ENCODE measurements at regions not wholly inside any gene's neighbourhood (a gene's known extent, or its start where the extent isn't known, plus 50 kb on each side); places are given as distances from the start of the nearest gene placed in this dataset.

GRCh38 chr22:49090061-49090852, 737.4 kb downstream of the BRD1 start:
- Histone ChIP-seq H3K79me1 (ENCODE audit: low read depth in 1 of 2, low read length in 2 of 2) (no peaks in the 10 kb centered on the region), H4K91ac (ENCODE audit: insufficient read depth, low read depth, low read length) (no peak overlapping the region), H3K27me3 (ENCODE audit: control insufficient read depth, insufficient read depth, low read length) (no peaks in the 10 kb centered on the region), H3K14ac (replicated peaks; ENCODE audit: low read depth, low read length) (no peak overlapping the region), H2AK5ac (ENCODE audit: low read depth, low read length) (no peak overlapping the region), H2BK15ac (ENCODE audit: low read depth, low read length) (no peak overlapping the region), H3K4me1 (ENCODE audit: control insufficient read depth, insufficient read depth, low read length) (no peaks in the 10 kb centered on the region), H3K23ac (ENCODE audit: low read depth, low read length) (no peak overlapping the region), H4K5ac (ENCODE audit: low read depth, low read length) (no peak overlapping the region), H3K9me3 (ENCODE audit: control insufficient read depth, insufficient read depth, low read length) (peaks cover 57% of the 10 kb centered on the region), H3K9ac (ENCODE audit: low read depth, low read length) (no peak overlapping the region), H2AFZ (replicated peaks; ENCODE audit: low read length, poor library complexity) (no peak overlapping the region), H3K18ac (ENCODE audit: low read depth, low read length) (no peak overlapping the region), H2BK120ac (ENCODE audit: low read depth, low read length) (no peak overlapping the region), H3K4me3 (ENCODE audit: insufficient read depth, low read depth, low read length) (no peak overlapping the region), H4K20me1 (ENCODE audit: insufficient read depth, low read length) (no peaks in the 10 kb centered on the region), H3K27ac (ENCODE audit: insufficient read depth, low read length) (no peak overlapping the region), H2BK5ac (ENCODE audit: low read depth, low read length, poor library complexity, severe bottlenecking) (no peak overlapping the region), H4K8ac (ENCODE audit: low read depth in 2 of 2, low read length in 2 of 2) (no peak overlapping the region), H3K36me3 (ENCODE audit: control insufficient read depth, insufficient read depth, low read length) (no peaks in the 10 kb centered on the region), H3K9me1 (ENCODE audit: insufficient read depth, low read length) (no peaks in the 10 kb centered on the region), H2BK20ac (ENCODE audit: low read depth, low read length) (no peak overlapping the region), H3K56ac (ENCODE audit: extremely low read depth, insufficient read depth, low read length) (no peak overlapping the region), H3K4ac (ENCODE audit: low read depth, low read length) (no peak overlapping the region), H3K4me2 (ENCODE audit: low read depth, low read length) (no peak overlapping the region), H2AK9ac (replicated peaks; ENCODE audit: low read depth, low read length, poor library complexity) (no peak overlapping the region)
- POLR2A ChIA-PET (ENCODE audit: unreplicated experiment) = no interaction called here
- CTCF ChIA-PET = no interaction called here
- WGBS, 2 experiments (ENCODE audit: extremely low coverage in 2 of 2, insufficient read length in 1 of 2) = 60% methylated on average over 1 of the region's 20 CpGs; no CpG with 5 or more reads in 1 of the 2 experiments
- dilution Hi-C loops (cut with HindIII; ENCODE audit: low sequenced_read_pairs, unreplicated experiment) = no loop called here
- no peak for DNase-seq
- no TSS peak for BruUV-seq (replicated peaks)
- ATAC-seq (ENCODE audit: low read depth) = no peak
- in situ Hi-C loops (cut with MboI; ENCODE audit: low sequenced_read_pairs) = no loop called here
- TF ChIP-seq CHD1 (IDR thresholded peaks at IDR 0.05; ENCODE audit: low read depth, low read length) (no peak), ELK1 (IDR thresholded peaks at IDR 0.05; ENCODE audit: borderline replicate concordance, low read depth, low read length) (no peak), CEBPB (IDR thresholded peaks at IDR 0.05; ENCODE audit: low read depth, low read length) (no peak), MAFK (IDR thresholded peaks at IDR 0.05; ENCODE audit: low read depth, low read length) (no peak), RAD21 (IDR thresholded peaks at IDR 0.05; ENCODE audit: low read length) (no peak), CTCF (conservative IDR thresholded peaks at IDR 0.05; ENCODE audit: low read depth, low read length) (no peak)
- intact Hi-C loops (cut with micrococcal nuclease) = no loop called here

Data from IMR-90 (cell line).